ENCODE measurements at regions not wholly inside any gene's neighbourhood (a gene's known extent, or its start where the extent isn't known, plus 50 kb on each side); places are given as distances from the start of the nearest gene placed in this dataset.
"Not testable (repeated sequence)": the region's sequence is repeated elsewhere in the genome, so short reads cannot be mapped to it uniquely, and the experiment has no call there.

DNA sequence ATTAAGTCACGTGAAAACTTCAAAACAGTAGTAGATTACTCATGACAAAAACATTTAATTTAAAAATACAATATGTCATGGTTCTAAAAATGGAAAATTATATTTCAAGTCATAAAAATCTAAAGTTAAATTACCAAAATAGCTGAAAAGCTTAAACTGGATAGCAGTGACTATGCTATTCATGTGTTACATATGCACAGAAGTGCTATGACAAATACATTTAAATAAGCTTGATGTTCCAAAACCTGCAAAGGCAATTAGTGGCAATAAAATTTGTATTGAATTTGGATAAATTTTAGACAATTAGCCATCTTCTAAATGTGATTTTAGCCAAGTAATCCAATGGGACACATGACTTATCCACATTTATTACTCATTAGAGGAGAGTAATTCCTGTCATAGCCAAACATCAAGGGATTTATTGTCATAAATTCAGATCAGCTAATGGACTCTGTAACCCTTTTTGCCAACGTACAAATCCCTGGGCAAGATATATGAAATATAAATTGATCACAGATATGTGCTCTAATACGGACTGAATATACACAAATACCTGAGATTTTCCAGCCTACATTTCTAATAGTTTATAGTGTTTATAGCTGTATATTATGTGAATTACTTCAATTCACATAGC lies 419.4 kb downstream of the ISL1 start:
- Histone ChIP-seq H3K27me3 (ENCODE audit: control insufficient read depth in 3 of 3, insufficient read depth in 3 of 3, low read length in 3 of 3) (no peaks in the 10 kb centered on the region), H3K4me1 (ENCODE audit: control insufficient read depth in 3 of 3, insufficient read depth in 2 of 3, low read depth in 1 of 3, low read length in 2 of 3) (no peaks in the 10 kb centered on the region), H3K9me3 (ENCODE audit: control insufficient read depth in 2 of 2, insufficient read depth in 1 of 2, low read depth in 1 of 2, low read length in 1 of 2) (no peaks in the 10 kb centered on the region), H3K27ac (ENCODE audit: low read depth in 1 of 3, low read length in 2 of 3) (no peak overlapping the region), H3K4me3 (ENCODE audit: low read depth in 1 of 3, low read length in 3 of 3) (no peak overlapping the region), H3K36me3 (ENCODE audit: control insufficient read depth in 3 of 3, insufficient read depth in 2 of 3, low read depth in 1 of 3, low read length in 3 of 3) (no peaks in the 10 kb centered on the region)
- DNase-seq, result no peak
- 51 to 70% (median 57%) methylated on average over 3 of the region's 3 CpGs for WGBS, 3 donors
- no peak for FAIRE-seq

DNA sequence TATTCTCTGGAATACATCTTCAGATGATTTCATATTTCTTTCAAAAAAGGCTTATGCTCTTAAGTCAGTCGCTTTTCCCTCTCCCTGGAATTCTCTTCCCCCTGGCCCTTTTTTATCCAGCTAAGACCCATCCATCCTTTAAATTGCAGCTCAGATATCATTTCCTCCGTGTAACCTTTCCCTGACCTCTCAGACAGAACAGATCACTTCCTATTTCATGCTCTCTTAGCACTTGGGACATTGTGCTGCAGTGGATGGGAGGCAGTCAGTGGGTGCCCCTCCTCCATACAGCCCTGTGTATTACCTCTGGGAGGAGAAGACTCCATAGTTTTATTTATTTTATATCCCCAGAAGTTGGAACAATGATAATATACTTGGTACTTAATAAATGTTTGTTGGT lies 423.4 kb downstream of the ISL1 start:
- Histone ChIP-seq H3K4me3 (ENCODE audit: low read depth in 1 of 3, low read length in 3 of 3) (no peak overlapping the region), H3K36me3 (ENCODE audit: control insufficient read depth in 3 of 3, insufficient read depth in 2 of 3, low read depth in 1 of 3, low read length in 3 of 3) (no peaks in the 10 kb centered on the region), H3K9me3 (ENCODE audit: control insufficient read depth in 2 of 2, insufficient read depth in 1 of 2, low read depth in 1 of 2, low read length in 1 of 2) (no peaks in the 10 kb centered on the region), H3K27ac (ENCODE audit: low read depth in 1 of 3, low read length in 2 of 3) (no peak overlapping the region), H3K27me3 (ENCODE audit: control insufficient read depth in 3 of 3, insufficient read depth in 3 of 3, low read length in 3 of 3) (no peaks in the 10 kb centered on the region), H3K4me1 (ENCODE audit: control insufficient read depth in 3 of 3, insufficient read depth in 2 of 3, low read depth in 1 of 3, low read length in 2 of 3) (no peaks in the 10 kb centered on the region)
- FAIRE-seq, result no peak
- WGBS, 3 donors, result 38 to 63% (median 58%) methylated on average over 2 of the region's 2 CpGs
- DNase-seq, result no peak

DNA sequence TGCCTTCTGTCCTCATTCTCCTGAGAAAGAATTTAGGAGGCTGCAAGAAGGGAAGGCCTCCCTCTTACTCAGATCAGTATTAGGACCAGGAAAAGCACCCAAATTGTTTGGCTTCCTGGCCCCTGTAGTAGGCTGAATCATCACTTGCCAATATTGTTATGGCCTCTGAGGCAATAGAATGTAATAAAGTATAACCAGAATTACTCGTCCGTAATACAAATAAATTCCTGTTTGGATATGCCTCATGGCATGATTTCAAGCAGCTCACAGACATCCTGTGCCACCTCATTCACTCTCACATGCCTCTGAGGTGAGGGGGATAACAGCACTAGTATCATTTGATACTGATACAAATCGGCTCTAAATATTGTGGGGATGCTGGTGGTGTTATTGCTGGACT lies 427.3 kb downstream of the ISL1 start:
- H3K36me3 ChIP-seq (ENCODE audit: control insufficient read depth in 3 of 3, insufficient read depth in 2 of 3, low read depth in 1 of 3, low read length in 3 of 3), result no peaks in the 10 kb centered on the region
- no peaks in the 10 kb centered on the region for H3K9me3 ChIP-seq (ENCODE audit: control insufficient read depth in 2 of 2, insufficient read depth in 1 of 2, low read depth in 1 of 2, low read length in 1 of 2)
- no peaks in the 10 kb centered on the region for H3K27me3 ChIP-seq (ENCODE audit: control insufficient read depth in 3 of 3, insufficient read depth in 3 of 3, low read length in 3 of 3)
- H3K4me3 ChIP-seq (ENCODE audit: low read depth in 1 of 3, low read length in 3 of 3), result no peak overlapping the region
- 30 to 43% (median 37%) methylated on average over 3 of the region's 3 CpGs for WGBS, 3 donors
- no peak for DNase-seq
- no peak for FAIRE-seq
- no peaks in the 10 kb centered on the region for H3K4me1 ChIP-seq (ENCODE audit: control insufficient read depth in 3 of 3, insufficient read depth in 2 of 3, low read depth in 1 of 3, low read length in 2 of 3)
- H3K27ac ChIP-seq (ENCODE audit: low read depth in 1 of 3, low read length in 2 of 3), result no peak overlapping the region

DNA sequence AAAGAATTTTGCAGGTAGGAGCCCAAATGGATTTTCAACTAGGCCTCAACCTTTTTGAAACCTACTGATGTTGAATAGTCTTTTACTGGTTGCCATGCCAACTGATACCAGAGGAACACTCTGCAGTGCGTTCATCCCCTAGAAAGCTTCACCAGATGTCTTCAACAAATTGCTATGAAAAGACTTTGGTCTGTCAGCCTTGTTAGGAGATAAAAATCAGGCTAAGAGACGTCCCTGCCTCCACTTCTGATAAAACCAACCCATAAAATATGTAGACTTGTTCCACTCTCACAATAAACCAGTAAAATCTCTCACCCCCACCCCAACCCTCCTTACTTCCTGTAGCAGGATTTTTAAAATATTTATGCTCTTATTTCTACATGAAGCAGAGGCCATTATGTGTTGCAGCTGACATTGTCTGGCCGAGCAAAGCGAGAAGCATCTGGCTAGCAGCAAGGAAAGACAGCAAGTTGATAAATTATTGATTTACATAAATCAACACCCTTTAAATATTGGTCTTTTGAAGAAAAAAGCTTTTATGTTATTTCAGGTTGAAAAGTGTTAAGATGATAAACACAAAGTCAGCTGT lies 428.7 kb downstream of the ISL1 start:
- WGBS, 3 donors, result 47 to 48% (median 47%) methylated on average over 4 of the region's 4 CpGs
- no peak for FAIRE-seq
- no peak for DNase-seq

DNA sequence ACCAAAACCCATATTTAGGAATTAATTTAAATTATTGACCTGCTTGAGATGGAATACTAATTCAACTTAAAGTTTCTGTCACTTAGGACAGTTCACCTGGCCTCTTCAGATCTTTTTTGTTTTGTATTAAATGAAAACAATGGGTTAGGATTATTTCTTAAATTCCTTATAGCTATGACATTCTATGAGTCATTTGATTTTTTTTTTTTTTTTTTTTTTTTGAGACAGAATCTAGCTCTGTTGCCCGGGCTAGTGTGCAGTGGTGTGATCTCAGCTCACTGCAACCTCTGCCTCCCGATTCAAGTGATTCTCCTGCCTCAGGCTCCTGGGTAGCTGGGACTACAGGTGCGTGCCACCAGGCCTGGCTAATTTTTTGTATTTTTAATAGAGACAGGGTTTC lies 431.6 kb downstream of the ISL1 start:
- H3K27me3 ChIP-seq (ENCODE audit: control insufficient read depth in 3 of 3, insufficient read depth in 3 of 3, low read length in 3 of 3); H3K9me3 ChIP-seq (ENCODE audit: control insufficient read depth in 2 of 2, insufficient read depth in 1 of 2, low read depth in 1 of 2, low read length in 1 of 2); H3K36me3 ChIP-seq (ENCODE audit: control insufficient read depth in 3 of 3, insufficient read depth in 2 of 3, low read depth in 1 of 3, low read length in 3 of 3); DNase-seq; H3K4me3 ChIP-seq (ENCODE audit: low read depth in 1 of 3, low read length in 3 of 3); H3K27ac ChIP-seq (ENCODE audit: low read depth in 1 of 3, low read length in 2 of 3); FAIRE-seq; H3K4me1 ChIP-seq (ENCODE audit: control insufficient read depth in 3 of 3, insufficient read depth in 2 of 3, low read depth in 1 of 3, low read length in 2 of 3): not testable (repeated sequence)
- WGBS, 3 donors, result 74 to 87% (median 83%) methylated on average over 3 of the region's 3 CpGs

More for the DNA sequence above, 428.7 kb downstream of the ISL1 start:
- H3K27ac ChIP-seq (ENCODE audit: low read depth in 1 of 3, low read length in 2 of 3), result no peak overlapping the region
- H3K4me1 ChIP-seq (ENCODE audit: control insufficient read depth in 3 of 3, insufficient read depth in 2 of 3, low read depth in 1 of 3, low read length in 2 of 3), result no peaks in the 10 kb centered on the region
- no peaks in the 10 kb centered on the region for H3K36me3 ChIP-seq (ENCODE audit: control insufficient read depth in 3 of 3, insufficient read depth in 2 of 3, low read depth in 1 of 3, low read length in 3 of 3)
- no peaks in the 10 kb centered on the region for H3K9me3 ChIP-seq (ENCODE audit: control insufficient read depth in 2 of 2, insufficient read depth in 1 of 2, low read depth in 1 of 2, low read length in 1 of 2)
- H3K4me3 ChIP-seq (ENCODE audit: low read depth in 1 of 3, low read length in 3 of 3), result no peak overlapping the region
- no peaks in the 10 kb centered on the region for H3K27me3 ChIP-seq (ENCODE audit: control insufficient read depth in 3 of 3, insufficient read depth in 3 of 3, low read length in 3 of 3)

DNA sequence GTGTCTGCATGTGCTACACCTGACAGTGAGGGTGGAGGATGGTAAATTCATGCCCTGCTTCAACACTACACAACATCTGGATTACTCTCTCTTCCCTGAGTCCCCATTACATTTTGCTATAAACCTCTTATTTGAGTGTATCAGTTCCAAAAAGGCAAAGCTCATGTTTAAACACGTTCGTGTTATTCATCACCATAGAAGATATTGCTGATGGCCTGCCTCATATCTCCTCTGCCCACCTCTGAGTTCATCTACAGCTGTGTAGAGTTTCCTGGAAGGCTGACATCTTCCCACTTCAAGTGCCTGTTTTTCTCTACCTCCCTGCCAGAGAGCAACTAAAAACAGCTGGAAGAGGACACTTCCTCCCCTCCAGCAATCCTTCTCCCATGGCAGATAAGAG lies 433.2 kb downstream of the ISL1 start:
- WGBS, 3 donors, result 48 to 72% (median 53%) methylated on average over 2 of the region's 2 CpGs
- H3K4me1 ChIP-seq (ENCODE audit: control insufficient read depth in 3 of 3, insufficient read depth in 2 of 3, low read depth in 1 of 3, low read length in 2 of 3), result no peaks in the 10 kb centered on the region
- H3K9me3 ChIP-seq (ENCODE audit: control insufficient read depth in 2 of 2, insufficient read depth in 1 of 2, low read depth in 1 of 2, low read length in 1 of 2), result no peaks in the 10 kb centered on the region
- no peaks in the 10 kb centered on the region for H3K27me3 ChIP-seq (ENCODE audit: control insufficient read depth in 3 of 3, insufficient read depth in 3 of 3, low read length in 3 of 3)
- DNase-seq (no peak), FAIRE-seq (no peak)
- H3K4me3 ChIP-seq (ENCODE audit: low read depth in 1 of 3, low read length in 3 of 3), result no peak overlapping the region
- H3K36me3 ChIP-seq (ENCODE audit: control insufficient read depth in 3 of 3, insufficient read depth in 2 of 3, low read depth in 1 of 3, low read length in 3 of 3), result no peaks in the 10 kb centered on the region
- no peak overlapping the region for H3K27ac ChIP-seq (ENCODE audit: low read depth in 1 of 3, low read length in 2 of 3)

DNA sequence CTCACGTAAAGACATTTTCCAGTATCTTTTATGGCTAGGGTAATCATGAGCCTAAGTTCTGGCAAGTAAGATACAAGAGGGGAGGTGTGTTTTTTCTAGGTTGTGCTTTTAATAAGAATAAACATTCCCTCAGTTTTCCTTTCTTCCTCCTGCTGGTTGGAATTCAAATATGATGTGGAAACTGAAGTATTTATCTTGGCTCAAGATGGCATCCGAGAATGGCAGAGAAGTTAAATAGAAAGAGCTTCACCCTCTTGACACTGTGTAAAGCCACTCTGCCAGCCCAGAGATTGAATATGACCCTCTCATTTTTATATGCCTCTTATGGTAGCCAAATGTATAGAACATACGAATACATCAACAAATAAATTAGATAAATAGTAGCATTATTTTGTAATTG lies 438.4 kb downstream of the ISL1 start:
- WGBS, 3 donors, result 66 to 79% (median 75%) methylated on average over 3 of the region's 3 CpGs
- Histone ChIP-seq H3K27ac (ENCODE audit: low read depth in 1 of 3, low read length in 2 of 3) (no peak overlapping the region), H3K4me1 (ENCODE audit: control insufficient read depth in 3 of 3, insufficient read depth in 2 of 3, low read depth in 1 of 3, low read length in 2 of 3) (no peaks in the 10 kb centered on the region), H3K27me3 (ENCODE audit: control insufficient read depth in 3 of 3, insufficient read depth in 3 of 3, low read length in 3 of 3) (no peaks in the 10 kb centered on the region), H3K4me3 (ENCODE audit: low read depth in 1 of 3, low read length in 3 of 3) (no peak overlapping the region), H3K36me3 (ENCODE audit: control insufficient read depth in 3 of 3, insufficient read depth in 2 of 3, low read depth in 1 of 3, low read length in 3 of 3) (no peaks in the 10 kb centered on the region), H3K9me3 (ENCODE audit: control insufficient read depth in 2 of 2, insufficient read depth in 1 of 2, low read depth in 1 of 2, low read length in 1 of 2) (no peaks in the 10 kb centered on the region)
- FAIRE-seq (no peak), DNase-seq (no peak)

DNA sequence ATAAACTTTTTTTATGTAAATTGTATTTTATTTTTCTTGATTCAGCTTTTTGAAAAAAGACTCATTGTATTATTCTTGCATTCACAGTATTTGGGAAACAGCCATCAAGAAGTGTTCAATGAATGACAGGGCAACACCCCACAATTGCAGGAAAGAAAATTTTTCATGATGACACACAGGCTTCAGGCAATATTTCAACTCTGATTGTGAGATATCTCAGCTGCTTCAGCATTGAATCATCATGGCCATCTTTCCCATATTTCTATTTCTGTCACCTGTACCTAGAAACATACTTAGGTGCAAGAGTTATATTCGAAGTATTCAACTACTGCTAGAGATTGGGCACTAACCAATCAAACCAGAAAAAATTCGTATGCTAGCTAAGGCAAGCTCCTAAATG lies 446.0 kb downstream of the ISL1 start:
- Histone ChIP-seq H3K4me3 (ENCODE audit: low read depth in 1 of 3, low read length in 3 of 3) (no peak overlapping the region), H3K9me3 (ENCODE audit: control insufficient read depth in 2 of 2, insufficient read depth in 1 of 2, low read depth in 1 of 2, low read length in 1 of 2) (no peaks in the 10 kb centered on the region), H3K4me1 (ENCODE audit: control insufficient read depth in 3 of 3, insufficient read depth in 2 of 3, low read depth in 1 of 3, low read length in 2 of 3) (no peaks in the 10 kb centered on the region), H3K27me3 (ENCODE audit: control insufficient read depth in 3 of 3, insufficient read depth in 3 of 3, low read length in 3 of 3) (no peaks in the 10 kb centered on the region), H3K27ac (ENCODE audit: low read depth in 1 of 3, low read length in 2 of 3) (no peak overlapping the region), H3K36me3 (ENCODE audit: control insufficient read depth in 3 of 3, insufficient read depth in 2 of 3, low read depth in 1 of 3, low read length in 3 of 3) (no peaks in the 10 kb centered on the region)
- WGBS, 3 donors, result 54 to 74% (median 62%) methylated on average over 2 of the region's 2 CpGs
- DNase-seq (no peak), FAIRE-seq (no peak)

DNA sequence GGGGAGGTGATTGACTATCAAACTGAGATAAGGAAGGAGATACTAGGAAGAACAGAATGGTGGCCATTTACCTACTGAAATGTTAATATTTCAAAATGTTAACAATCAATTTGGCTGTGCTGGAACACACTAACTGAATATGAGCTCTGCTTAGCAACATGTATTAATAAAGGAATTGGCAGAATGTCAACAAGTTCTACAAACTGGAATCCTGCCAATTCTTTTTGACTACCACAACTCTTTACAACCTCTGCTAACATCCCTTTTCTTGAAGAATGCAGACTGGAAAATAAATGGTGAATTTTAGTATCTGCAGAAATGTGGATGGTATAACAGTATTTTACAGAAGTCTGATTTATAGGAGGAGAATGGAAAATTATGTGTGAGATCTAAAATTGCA lies 446.4 kb downstream of the ISL1 start:
- H3K36me3 ChIP-seq (ENCODE audit: control insufficient read depth in 3 of 3, insufficient read depth in 2 of 3, low read depth in 1 of 3, low read length in 3 of 3), result no peaks in the 10 kb centered on the region
- H3K4me3 ChIP-seq (ENCODE audit: low read depth in 1 of 3, low read length in 3 of 3), result no peak overlapping the region
- H3K27ac ChIP-seq (ENCODE audit: low read depth in 1 of 3, low read length in 2 of 3), result no peak overlapping the region
- no peaks in the 10 kb centered on the region for H3K27me3 ChIP-seq (ENCODE audit: control insufficient read depth in 3 of 3, insufficient read depth in 3 of 3, low read length in 3 of 3)
- no peak for DNase-seq
- no peaks in the 10 kb centered on the region for H3K9me3 ChIP-seq (ENCODE audit: control insufficient read depth in 2 of 2, insufficient read depth in 1 of 2, low read depth in 1 of 2, low read length in 1 of 2)
- FAIRE-seq, result no peak
- H3K4me1 ChIP-seq (ENCODE audit: control insufficient read depth in 3 of 3, insufficient read depth in 2 of 3, low read depth in 1 of 3, low read length in 2 of 3), result no peaks in the 10 kb centered on the region

Data from small intestine (tissue), 7 donors.